ENCODE measurements at regions not wholly inside any gene's neighbourhood (a gene's known extent, or its start where the extent isn't known, plus 50 kb on each side); places are given as distances from the start of the nearest gene placed in this dataset.

GRCh38 chr7:12766416-12766815 is 79.0 kb downstream of the ARL4A start (continued):
- TF ChIP-seq E2F4 (IDR thresholded peaks at IDR 0.05; ENCODE audit: low read depth, low read length) (no peak), ZBTB4 (CRISPR knock-in tag; IDR thresholded peaks at IDR 0.05) (no peak), SMARCA5 (IDR thresholded peaks at IDR 0.05) (no peak), GATAD2B (conservative IDR thresholded peaks at IDR 0.05; ENCODE audit: low read depth) (no peak), SPI1 (IDR thresholded peaks at IDR 0.05; ENCODE audit: borderline replicate concordance, insufficient read depth, low read depth, low read length) (no peak), JUND (IDR thresholded peaks at IDR 0.05; ENCODE audit: low read depth, low read length) (no peak), TCF3 (IDR thresholded peaks at IDR 0.05; ENCODE audit: borderline replicate concordance, insufficient read depth, low read depth, low read length) (no peak), IKZF2 (IDR thresholded peaks at IDR 0.05) (no peak)

- BruUV-seq (replicated peaks) = no TSS peak
- no peak overlapping the region for H3K4me3 ChIP-seq
- ATAC-seq = no peak
- no peak overlapping the region for H2AFZ ChIP-seq (ENCODE audit: control insufficient read depth, low read depth, low read length)
- no peak overlapping the region for H3K4me2 ChIP-seq (ENCODE audit: control insufficient read depth, insufficient read depth)
- H3K4me1 ChIP-seq (ENCODE audit: control insufficient read depth, insufficient read depth, low read length) = no peaks in the 10 kb centered on the region
- ChIA-PET SMC1A (ENCODE audit: uncharacterized antibody, unreplicated experiment) (no interaction called here), POLR2A (no interaction called here), CTCF (no interaction called here), RAD21 (ENCODE audit: unreplicated experiment) (no interaction called here)
- no peak overlapping the region for H3K9ac ChIP-seq (ENCODE audit: control insufficient read depth, insufficient read depth, low read length)
- no peaks in the 10 kb centered on the region; the same call in 1 of the 2 replicates for H4K20me1 ChIP-seq (ENCODE audit: control insufficient read depth, insufficient read depth)
- no peaks in the 10 kb centered on the region for H3K9me3 ChIP-seq (replicated peaks; ENCODE audit: control insufficient read depth, insufficient read depth, low read length)
- H3K36me3 ChIP-seq (ENCODE audit: control insufficient read depth in 2 of 2, insufficient read depth in 2 of 2, low read length in 1 of 2) = no peaks in the 10 kb centered on the region
- FAIRE-seq = no peak
- H3K27ac ChIP-seq (ENCODE audit: control insufficient read depth, insufficient read depth) = no peak overlapping the region
- 0% methylated on average over 1 of the region's 1 CpG for WGBS (ENCODE audit: insufficient coverage, insufficient replicate concordance, low lambda C conversion rate, missing lambda C conversion rate)
- no peak for DNase-seq (ENCODE audit: low read depth, low spot score)
- in situ Hi-C loops (cut with MboI) (no loop called here), intact Hi-C loops (cut with micrococcal nuclease; ENCODE audit: unreplicated experiment) (no loop called here)
- no peaks in the 10 kb centered on the region for H3K79me2 ChIP-seq (ENCODE audit: control insufficient read depth, insufficient read depth, low read length)
- no peaks in the 10 kb centered on the region for H3K27me3 ChIP-seq (replicated peaks in 1 of 2; ENCODE audit: control insufficient read depth in 2 of 2, insufficient read depth in 2 of 2, low read length in 1 of 2)
- TF ChIP-seq USF2 (IDR thresholded peaks at IDR 0.05; ENCODE audit: borderline replicate concordance, low read depth, low read length) (no peak), NFXL1 (IDR thresholded peaks at IDR 0.05; ENCODE audit: borderline replicate concordance) (no peak), TCF12 (IDR thresholded peaks at IDR 0.05; ENCODE audit: low read depth, low read length) (no peak), PBX3 (IDR thresholded peaks at IDR 0.05; ENCODE audit: insufficient replicate concordance, low read depth, low read length) (no peak), NRF1 (conservative IDR thresholded peaks at IDR 0.05; ENCODE audit: low read depth, low read length) (no peak), ZBED1 (IDR thresholded peaks at IDR 0.05; ENCODE audit: borderline replicate concordance) (no peak), EZH2 (IDR thresholded peaks at IDR 0.05; ENCODE audit: borderline replicate concordance, control insufficient read depth, low read depth, low read length) (no peak), POLR2A (IDR thresholded peaks at IDR 0.05; ENCODE audit: low read depth, low read length) (no peak), ASH2L (IDR thresholded peaks at IDR 0.05; ENCODE audit: borderline replicate concordance, low read depth) (no peak), IKZF1 (conservative IDR thresholded peaks at IDR 0.05) (no peak)
These were observed 81.5 kb downstream of the ARL4A start for GRCh38 chr7:12768948-12769347.

Measured in GM12878 (cell line).